ENCODE measurements at regions not wholly inside any gene's neighbourhood (a gene's known extent, or its start where the extent isn't known, plus 50 kb on each side); places are given as distances from the start of the nearest gene placed in this dataset.

DNA sequence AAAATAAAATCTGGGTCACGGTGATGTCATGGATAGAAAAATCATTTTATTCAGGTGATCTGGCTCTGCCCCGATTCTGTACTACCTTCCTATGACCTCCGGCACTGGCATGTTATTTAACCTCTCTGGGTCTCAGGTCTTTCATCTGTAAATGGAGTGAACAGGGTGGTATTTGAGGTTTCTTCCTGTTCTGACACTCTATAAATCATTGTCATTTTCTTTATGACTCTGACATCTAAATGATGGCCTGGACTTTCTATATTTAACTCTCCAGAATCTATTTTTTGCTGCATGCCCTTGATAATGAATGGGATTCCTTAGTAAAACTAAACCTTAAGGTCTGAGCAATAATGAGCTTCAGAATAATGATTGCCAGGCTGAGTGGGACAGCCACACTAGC is 422.0 kb upstream of the CNKSR2 start:
- no peaks in the 10 kb centered on the region for H3K79me2 ChIP-seq (ENCODE audit: insufficient read depth, low read length)
- no peak overlapping the region for H3K4me3 ChIP-seq (ENCODE audit: low read length, poor library complexity, severe bottlenecking)
- TF ChIP-seq EZH2phosphoT487 (IDR thresholded peaks at IDR 0.05; ENCODE audit: borderline replicate concordance) = no peak
- TF ChIP-seq, protein P1, sequence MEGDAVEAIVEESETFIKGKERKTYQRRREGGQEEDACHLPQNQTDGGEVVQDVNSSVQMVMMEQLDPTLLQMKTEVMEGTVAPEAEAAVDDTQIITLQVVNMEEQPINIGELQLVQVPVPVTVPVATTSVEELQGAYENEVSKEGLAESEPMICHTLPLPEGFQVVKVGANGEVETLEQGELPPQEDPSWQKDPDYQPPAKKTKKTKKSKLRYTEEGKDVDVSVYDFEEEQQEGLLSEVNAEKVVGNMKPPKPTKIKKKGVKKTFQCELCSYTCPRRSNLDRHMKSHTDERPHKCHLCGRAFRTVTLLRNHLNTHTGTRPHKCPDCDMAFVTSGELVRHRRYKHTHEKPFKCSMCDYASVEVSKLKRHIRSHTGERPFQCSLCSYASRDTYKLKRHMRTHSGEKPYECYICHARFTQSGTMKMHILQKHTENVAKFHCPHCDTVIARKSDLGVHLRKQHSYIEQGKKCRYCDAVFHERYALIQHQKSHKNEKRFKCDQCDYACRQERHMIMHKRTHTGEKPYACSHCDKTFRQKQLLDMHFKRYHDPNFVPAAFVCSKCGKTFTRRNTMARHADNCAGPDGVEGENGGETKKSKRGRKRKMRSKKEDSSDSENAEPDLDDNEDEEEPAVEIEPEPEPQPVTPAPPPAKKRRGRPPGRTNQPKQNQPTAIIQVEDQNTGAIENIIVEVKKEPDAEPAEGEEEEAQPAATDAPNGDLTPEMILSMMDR (conservative IDR thresholded peaks at IDR 0.05; ENCODE audit: low read length) = no peak
- no peaks in the 10 kb centered on the region for H3K27me3 ChIP-seq (ENCODE audit: insufficient read depth, low read length, poor library complexity, severe bottlenecking)
- H3K4me1 ChIP-seq (ENCODE audit: insufficient read depth, low read length, poor library complexity, severe bottlenecking) = no peaks in the 10 kb centered on the region
- no peaks in the 10 kb centered on the region for H3F3A ChIP-seq (ENCODE audit: low read depth)
- H3K9me3 ChIP-seq (ENCODE audit: insufficient read depth, low read depth, low read length) = no peaks in the 10 kb centered on the region
- H3K9ac ChIP-seq (ENCODE audit: low read depth, low read length, poor library complexity, severe bottlenecking) = no peak overlapping the region
- no peaks in the 10 kb centered on the region for H3K36me3 ChIP-seq (ENCODE audit: insufficient read depth, low read length)
- H2AFZ ChIP-seq (ENCODE audit: low read length) = no peak overlapping the region
- H4K20me1 ChIP-seq (ENCODE audit: insufficient read depth, low read length, poor library complexity, severe bottlenecking) = no peaks in the 10 kb centered on the region
- no peak overlapping the region for H3K4me2 ChIP-seq (ENCODE audit: low read depth, low read length, poor library complexity, severe bottlenecking)
- no peaks in the 10 kb centered on the region for H3K9me2 ChIP-seq (replicated peaks; ENCODE audit: low read depth, low read length)

DNA sequence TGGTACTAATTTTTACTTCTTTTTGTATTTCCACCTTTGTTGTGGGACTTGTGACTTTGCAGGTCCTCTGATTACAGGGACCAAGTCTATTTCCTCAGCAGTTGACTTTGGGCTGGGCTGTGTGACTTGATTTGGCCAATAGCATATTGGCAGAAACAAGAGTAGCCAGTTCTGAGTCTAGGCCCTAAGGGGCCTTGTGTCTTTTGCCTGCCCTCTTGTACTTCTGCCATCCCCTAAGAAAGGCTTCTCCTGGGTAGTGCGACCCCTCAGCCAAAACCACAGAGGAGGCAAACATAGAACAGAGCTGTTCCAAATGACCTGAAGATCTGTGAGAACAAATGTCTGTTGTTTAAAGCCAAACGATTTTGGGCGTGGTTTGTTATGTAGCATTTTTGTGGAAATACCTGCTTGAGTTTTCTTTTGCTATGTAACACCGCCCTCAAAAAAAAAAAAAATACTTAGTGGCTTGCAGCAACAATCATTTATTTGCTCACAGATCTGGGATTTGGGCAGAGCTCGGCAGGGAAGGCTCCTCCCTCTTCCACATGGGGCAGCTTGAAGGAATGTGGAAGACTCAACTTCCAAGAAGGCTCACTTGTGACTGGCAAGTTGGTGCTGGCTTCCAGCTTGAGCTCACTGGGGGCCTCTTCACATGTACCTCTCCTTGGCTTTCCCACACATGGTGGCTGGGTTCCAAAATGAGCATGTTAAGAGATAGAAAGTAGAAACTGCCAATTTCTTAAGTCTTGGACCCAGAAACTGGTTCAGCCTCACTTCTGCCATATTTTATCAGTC is 423.0 kb upstream of the CNKSR2 start:
- Histone ChIP-seq H3K79me2 (ENCODE audit: insufficient read depth, low read length) (no peaks in the 10 kb centered on the region), H3K9me2 (replicated peaks; ENCODE audit: low read depth, low read length) (no peaks in the 10 kb centered on the region), H3F3A (ENCODE audit: low read depth) (no peaks in the 10 kb centered on the region), H3K4me3 (ENCODE audit: low read length, poor library complexity, severe bottlenecking) (no peak overlapping the region), H3K36me3 (ENCODE audit: insufficient read depth, low read length) (no peaks in the 10 kb centered on the region), H3K9ac (ENCODE audit: low read depth, low read length, poor library complexity, severe bottlenecking) (no peak overlapping the region), H3K4me2 (ENCODE audit: low read depth, low read length, poor library complexity, severe bottlenecking) (no peak overlapping the region), H3K27me3 (ENCODE audit: insufficient read depth, low read length, poor library complexity, severe bottlenecking) (no peaks in the 10 kb centered on the region), H2AFZ (ENCODE audit: low read length) (no peak overlapping the region), H4K20me1 (ENCODE audit: insufficient read depth, low read length, poor library complexity, severe bottlenecking) (no peaks in the 10 kb centered on the region), H3K4me1 (ENCODE audit: insufficient read depth, low read length, poor library complexity, severe bottlenecking) (no peaks in the 10 kb centered on the region), H3K9me3 (ENCODE audit: insufficient read depth, low read depth, low read length) (no peaks in the 10 kb centered on the region)
- TF ChIP-seq, protein P1 (conservative IDR thresholded peaks at IDR 0.05; ENCODE audit: low read length) = no peak
- no peak for TF ChIP-seq EZH2phosphoT487 (IDR thresholded peaks at IDR 0.05; ENCODE audit: borderline replicate concordance)

DNA sequence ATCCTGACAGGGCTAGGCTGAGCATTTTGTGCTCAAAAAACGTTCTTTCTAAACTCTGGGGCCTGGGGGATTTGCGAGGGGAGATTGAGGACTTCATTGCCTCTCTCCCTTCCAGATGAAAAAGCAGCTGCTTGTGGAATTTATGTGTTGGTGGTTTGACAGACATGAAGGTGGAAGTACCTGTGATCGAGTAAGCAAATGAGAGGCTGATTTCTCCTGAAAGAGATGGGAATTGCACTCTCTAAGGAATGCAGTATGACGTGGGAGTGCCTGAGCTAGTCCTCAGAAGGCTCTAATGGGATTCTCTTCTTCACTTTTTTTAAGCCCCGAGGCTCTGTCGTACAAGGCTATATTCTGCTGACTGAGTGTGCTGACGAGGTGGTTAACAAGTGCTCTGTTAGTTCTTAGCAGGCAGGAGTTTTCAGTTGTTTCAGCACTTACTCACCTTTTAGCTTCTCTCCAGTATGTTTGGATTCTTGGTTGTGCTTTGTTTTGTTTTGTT is 426.8 kb upstream of the CNKSR2 start:
- no peak overlapping the region for H3K4me2 ChIP-seq (ENCODE audit: low read depth, low read length, poor library complexity, severe bottlenecking)
- no peaks in the 10 kb centered on the region for H3K4me1 ChIP-seq (ENCODE audit: insufficient read depth, low read length, poor library complexity, severe bottlenecking)
- H3K9ac ChIP-seq (ENCODE audit: low read depth, low read length, poor library complexity, severe bottlenecking) = no peak overlapping the region
- TF ChIP-seq, protein P1 (conservative IDR thresholded peaks at IDR 0.05; ENCODE audit: low read length) = no peak
- TF ChIP-seq EZH2phosphoT487 (IDR thresholded peaks at IDR 0.05; ENCODE audit: borderline replicate concordance) = no peak
- no peaks in the 10 kb centered on the region for H3K36me3 ChIP-seq (ENCODE audit: insufficient read depth, low read length)
- H3K79me2 ChIP-seq (ENCODE audit: insufficient read depth, low read length) = no peaks in the 10 kb centered on the region
- H4K20me1 ChIP-seq (ENCODE audit: insufficient read depth, low read length, poor library complexity, severe bottlenecking) = no peaks in the 10 kb centered on the region
- H3F3A ChIP-seq (ENCODE audit: low read depth) = no peaks in the 10 kb centered on the region
- H3K4me3 ChIP-seq (ENCODE audit: low read length, poor library complexity, severe bottlenecking) = no peak overlapping the region
- H3K27me3 ChIP-seq (ENCODE audit: insufficient read depth, low read length, poor library complexity, severe bottlenecking) = no peaks in the 10 kb centered on the region
- no peaks in the 10 kb centered on the region for H3K9me2 ChIP-seq (replicated peaks; ENCODE audit: low read depth, low read length)
- no peak overlapping the region for H2AFZ ChIP-seq (ENCODE audit: low read length)
- no peaks in the 10 kb centered on the region for H3K9me3 ChIP-seq (ENCODE audit: insufficient read depth, low read depth, low read length)
